ENCODE measurements at regions not wholly inside any gene's neighbourhood (a gene's known extent, or its start where the extent isn't known, plus 50 kb on each side); places are given as distances from the start of the nearest gene placed in this dataset.
A peak's percentile ranks its signal among the peaks of the same experiment; 100 is the strongest.
"Not testable (repeated sequence)": the region's sequence is repeated elsewhere in the genome, so short reads cannot be mapped to it uniquely, and the experiment has no call there.

DNA sequence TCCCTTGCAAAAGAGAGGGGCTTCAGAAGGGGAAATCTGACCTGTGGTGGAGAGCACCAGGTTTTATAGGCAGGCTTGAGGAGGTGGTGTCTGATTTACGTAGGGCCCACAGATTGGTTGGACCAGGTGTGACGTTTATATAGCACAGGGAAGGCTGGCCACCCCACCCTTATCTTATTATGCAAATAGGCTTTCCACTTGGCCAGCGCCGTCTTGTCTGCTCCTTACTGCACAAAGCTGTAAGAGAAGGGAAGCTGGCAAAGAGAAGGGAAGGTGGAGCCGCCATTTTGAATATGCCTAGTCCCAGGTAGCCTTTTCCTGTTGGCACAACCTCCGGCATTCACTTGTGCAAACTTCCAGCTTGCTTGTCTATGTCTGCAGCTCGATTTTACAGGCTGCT lies 221.4 kb downstream of the GATA3 start:
- TF ChIP-seq, protein P1, sequence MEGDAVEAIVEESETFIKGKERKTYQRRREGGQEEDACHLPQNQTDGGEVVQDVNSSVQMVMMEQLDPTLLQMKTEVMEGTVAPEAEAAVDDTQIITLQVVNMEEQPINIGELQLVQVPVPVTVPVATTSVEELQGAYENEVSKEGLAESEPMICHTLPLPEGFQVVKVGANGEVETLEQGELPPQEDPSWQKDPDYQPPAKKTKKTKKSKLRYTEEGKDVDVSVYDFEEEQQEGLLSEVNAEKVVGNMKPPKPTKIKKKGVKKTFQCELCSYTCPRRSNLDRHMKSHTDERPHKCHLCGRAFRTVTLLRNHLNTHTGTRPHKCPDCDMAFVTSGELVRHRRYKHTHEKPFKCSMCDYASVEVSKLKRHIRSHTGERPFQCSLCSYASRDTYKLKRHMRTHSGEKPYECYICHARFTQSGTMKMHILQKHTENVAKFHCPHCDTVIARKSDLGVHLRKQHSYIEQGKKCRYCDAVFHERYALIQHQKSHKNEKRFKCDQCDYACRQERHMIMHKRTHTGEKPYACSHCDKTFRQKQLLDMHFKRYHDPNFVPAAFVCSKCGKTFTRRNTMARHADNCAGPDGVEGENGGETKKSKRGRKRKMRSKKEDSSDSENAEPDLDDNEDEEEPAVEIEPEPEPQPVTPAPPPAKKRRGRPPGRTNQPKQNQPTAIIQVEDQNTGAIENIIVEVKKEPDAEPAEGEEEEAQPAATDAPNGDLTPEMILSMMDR (conservative IDR thresholded peaks at IDR 0.05; ENCODE audit: low read depth, low read length): no peak
- no peak for DNase-seq (ENCODE audit: low read depth)

DNA sequence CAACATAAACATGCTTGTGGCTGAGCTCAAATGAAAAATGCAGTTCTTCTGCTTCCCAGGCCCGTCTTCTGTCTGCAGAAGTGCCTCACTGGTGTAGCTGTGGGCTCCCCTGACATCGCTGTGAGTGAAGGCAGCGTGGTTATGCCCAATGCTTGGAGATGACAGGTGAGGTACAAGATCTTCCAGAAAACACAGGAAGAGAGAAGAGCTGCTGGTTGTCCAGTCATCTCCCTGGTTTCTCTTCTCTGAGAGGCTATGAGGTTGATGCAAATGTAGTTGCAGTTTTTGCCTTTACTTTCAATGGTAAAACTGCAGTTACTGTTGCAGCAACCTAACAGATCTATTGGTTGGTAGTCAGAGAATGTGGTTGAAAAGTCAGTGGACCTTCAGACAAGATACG lies 223.6 kb downstream of the GATA3 start:
- no peak overlapping the region for H3K4me3 ChIP-seq (ENCODE audit: low read depth, low read length)
- TF ChIP-seq, protein P1 (conservative IDR thresholded peaks at IDR 0.05; ENCODE audit: low read depth, low read length): no peak
- DNase-seq (ENCODE audit: low read depth): no peak

More for the DNA sequence above, 221.4 kb downstream of the GATA3 start:
- no peak overlapping the region for H3K4me3 ChIP-seq (ENCODE audit: low read depth, low read length)

DNA sequence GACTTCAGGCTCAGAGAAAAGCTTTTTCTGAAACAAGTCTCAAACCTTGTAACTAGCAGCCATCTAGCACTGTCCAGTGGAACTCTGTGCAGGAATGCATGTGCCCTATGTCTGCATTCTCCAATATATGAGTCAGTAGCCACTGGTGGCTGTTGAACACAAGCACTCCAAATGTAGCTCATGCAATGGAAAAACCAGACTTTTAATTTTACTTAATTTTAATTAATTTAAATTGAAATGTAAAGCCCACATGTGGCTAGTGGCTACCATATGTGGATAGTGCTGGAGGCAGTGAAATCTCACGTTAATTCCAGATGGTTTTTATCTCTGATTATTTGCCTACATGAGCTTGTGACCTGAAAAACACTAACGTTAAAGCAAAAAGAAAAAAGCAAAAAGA lies 225.1 kb downstream of the GATA3 start:
- no peak overlapping the region for H3K4me3 ChIP-seq (ENCODE audit: low read depth, low read length)
- TF ChIP-seq, protein P1 (conservative IDR thresholded peaks at IDR 0.05; ENCODE audit: low read depth, low read length): no peak
- DNase-seq (ENCODE audit: low read depth): peak; percentile 33

DNA sequence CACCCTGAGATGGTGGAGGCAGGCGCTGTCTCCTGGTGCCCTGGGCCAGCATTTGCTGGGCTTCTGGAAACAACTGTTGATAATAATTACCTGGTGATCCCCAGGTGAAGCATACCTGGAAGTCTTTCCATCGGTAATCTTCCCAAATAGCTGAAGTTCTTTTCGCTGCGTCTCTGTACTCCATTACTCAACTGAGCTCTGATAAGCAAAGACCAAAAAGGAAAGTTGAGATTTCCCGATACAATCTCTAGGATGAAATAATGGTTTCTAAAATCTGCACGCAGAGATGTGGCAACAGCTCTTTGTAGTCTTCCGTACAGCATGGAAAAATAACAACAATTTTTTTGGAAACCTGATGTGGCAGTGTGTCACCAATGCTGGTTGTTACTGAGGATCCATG lies 226.5 kb downstream of the GATA3 start:
- no peak for DNase-seq (ENCODE audit: low read depth)
- TF ChIP-seq, protein P1 (conservative IDR thresholded peaks at IDR 0.05; ENCODE audit: low read depth, low read length): no peak
- H3K4me3 ChIP-seq (ENCODE audit: low read depth, low read length): no peak overlapping the region

DNA sequence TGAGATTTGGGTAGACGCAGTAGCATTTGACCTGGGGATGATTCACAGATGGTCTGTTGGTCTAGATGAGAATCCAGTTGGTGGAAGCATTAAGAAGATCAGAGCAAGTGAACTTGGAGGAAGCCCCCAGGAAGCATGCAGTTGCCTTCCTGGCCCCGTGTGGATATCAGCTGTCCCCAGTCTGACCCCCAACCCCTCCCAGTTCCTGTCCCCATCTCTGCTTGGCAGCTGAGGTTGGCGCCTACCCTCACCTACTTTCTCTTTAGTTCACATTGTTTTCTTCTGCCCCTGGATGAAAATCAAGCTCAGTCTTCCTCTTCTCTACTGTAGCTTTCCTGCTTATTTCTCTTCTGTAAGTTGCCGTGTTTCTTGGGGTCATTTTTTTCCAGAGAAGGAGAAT lies 227.9 kb downstream of the GATA3 start:
- no peak for DNase-seq (ENCODE audit: low read depth)
- TF ChIP-seq, protein P1 (conservative IDR thresholded peaks at IDR 0.05; ENCODE audit: low read depth, low read length): no peak
- H3K4me3 ChIP-seq (ENCODE audit: low read depth, low read length): no peak overlapping the region

DNA sequence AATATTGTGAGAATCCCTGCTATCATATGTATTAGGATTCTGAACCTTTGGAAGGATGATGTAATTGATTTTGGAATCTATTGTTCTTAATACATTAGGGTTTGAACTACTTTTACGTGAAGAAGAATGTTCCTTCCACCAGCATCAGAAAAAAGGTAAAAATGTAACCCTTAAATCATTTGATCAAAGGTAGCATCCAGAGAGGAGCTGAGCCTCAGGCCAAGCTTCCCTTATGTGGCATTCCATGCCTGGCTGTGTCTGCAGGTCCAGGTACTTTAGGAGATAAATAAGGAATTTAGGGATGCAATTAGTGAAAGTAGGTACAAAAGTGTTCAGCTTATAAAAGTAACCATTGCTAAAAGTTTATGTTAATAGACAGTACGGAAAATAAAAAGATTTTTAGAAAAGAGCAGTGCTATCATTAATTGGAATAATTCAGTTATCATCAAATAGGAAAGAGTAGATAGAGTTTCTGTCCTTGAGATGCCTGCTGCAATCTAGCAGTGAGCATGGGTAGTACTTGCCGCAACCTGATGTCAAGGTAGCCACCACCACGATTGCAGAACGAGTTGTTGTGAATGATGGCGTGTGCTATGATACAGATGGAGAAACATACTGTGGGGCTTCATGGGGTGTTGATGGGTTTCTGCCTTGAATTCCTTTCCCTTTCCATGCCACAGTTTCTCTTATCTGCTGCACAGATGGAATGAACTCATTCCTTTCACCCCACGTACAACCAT lies 228.8 kb downstream of the GATA3 start:
- no peak for DNase-seq (ENCODE audit: low read depth)
- TF ChIP-seq, protein P1 (conservative IDR thresholded peaks at IDR 0.05; ENCODE audit: low read depth, low read length): no peak
- H3K4me3 ChIP-seq (ENCODE audit: low read depth, low read length): no peak overlapping the region

DNA sequence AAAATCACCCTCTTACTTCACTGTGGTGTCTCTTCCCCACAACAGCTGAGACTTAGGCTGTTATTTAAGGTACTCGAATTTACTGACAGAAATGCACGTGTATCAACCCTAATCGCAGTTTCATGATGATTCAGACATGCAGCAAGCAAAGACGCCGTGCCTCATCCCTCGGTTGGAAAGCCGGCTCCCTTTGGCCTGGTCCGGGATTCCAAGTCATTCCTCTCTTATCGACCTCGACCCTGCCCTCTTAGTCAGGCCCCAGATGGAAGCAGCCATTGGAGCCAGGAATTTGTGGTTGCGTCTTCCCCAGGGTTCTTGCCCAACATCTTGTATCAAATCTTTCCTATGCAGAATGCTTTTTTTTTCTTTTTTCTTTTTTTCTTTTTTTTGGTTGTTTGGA lies 229.5 kb downstream of the GATA3 start:
- H3K4me3 ChIP-seq (ENCODE audit: low read depth, low read length): no peak overlapping the region
- no peak for DNase-seq (ENCODE audit: low read depth)
- TF ChIP-seq, protein P1 (conservative IDR thresholded peaks at IDR 0.05; ENCODE audit: low read depth, low read length): no peak

DNA sequence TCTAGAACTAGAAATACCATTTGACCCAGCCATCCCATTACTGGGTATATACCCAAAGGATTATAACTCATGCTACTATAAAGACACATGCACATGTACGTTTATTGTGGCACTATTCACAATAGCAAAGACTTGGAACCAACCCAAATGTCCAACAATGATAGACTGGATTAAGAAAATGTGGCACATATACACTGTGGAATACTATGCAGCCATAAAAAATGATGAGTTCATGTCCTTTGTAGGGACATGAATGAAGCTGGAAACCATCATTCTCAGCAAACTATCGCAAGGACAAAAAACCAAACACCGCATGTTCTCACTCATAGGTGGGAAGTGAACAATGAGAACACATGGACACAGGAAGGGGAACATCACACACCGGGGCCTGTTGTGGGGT lies 231.5 kb downstream of the GATA3 start:
- not testable (repeated sequence) for DNase-seq (ENCODE audit: low read depth)

More for the DNA sequence above, 231.5 kb downstream of the GATA3 start:
- not testable (repeated sequence) for H3K4me3 ChIP-seq (ENCODE audit: low read depth, low read length)

All from choroid plexus epithelial cell (primary cell).